ENCODE measurements at regions not wholly inside any gene's neighbourhood (a gene's known extent, or its start where the extent isn't known, plus 50 kb on each side); places are given as distances from the start of the nearest gene placed in this dataset.

DNA sequence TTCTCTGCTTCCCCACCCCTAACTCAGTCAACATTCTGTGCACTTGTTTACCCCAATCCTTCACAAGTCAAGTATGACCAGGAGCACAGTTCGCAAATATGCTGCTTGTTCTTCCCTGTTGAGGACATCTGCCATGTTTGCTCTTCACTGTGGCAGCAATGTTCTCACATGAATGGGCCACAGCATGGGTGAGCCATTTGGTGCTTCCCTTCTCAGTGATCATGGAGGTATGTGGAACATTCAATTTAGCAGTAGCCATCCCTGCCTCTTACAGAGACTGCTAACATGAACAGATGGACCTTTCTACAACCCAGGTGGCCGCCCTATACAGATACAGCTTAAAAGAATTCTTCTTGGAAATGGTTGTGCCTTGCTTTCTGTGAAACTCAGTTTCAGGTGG, 660.1 kb upstream of the SGO1 start:
- no peak for TF ChIP-seq POLR2A (IDR thresholded peaks at IDR 0.05)
- TF ChIP-seq, protein P1, sequence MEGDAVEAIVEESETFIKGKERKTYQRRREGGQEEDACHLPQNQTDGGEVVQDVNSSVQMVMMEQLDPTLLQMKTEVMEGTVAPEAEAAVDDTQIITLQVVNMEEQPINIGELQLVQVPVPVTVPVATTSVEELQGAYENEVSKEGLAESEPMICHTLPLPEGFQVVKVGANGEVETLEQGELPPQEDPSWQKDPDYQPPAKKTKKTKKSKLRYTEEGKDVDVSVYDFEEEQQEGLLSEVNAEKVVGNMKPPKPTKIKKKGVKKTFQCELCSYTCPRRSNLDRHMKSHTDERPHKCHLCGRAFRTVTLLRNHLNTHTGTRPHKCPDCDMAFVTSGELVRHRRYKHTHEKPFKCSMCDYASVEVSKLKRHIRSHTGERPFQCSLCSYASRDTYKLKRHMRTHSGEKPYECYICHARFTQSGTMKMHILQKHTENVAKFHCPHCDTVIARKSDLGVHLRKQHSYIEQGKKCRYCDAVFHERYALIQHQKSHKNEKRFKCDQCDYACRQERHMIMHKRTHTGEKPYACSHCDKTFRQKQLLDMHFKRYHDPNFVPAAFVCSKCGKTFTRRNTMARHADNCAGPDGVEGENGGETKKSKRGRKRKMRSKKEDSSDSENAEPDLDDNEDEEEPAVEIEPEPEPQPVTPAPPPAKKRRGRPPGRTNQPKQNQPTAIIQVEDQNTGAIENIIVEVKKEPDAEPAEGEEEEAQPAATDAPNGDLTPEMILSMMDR (IDR thresholded peaks at IDR 0.05), result no peak

Data from Peyer's patch (tissue), 4 donors.